GM10266 (cell line): ENCODE measurements at regions not wholly inside any gene's neighbourhood (a gene's known extent, or its start where the extent isn't known, plus 50 kb on each side); places are given as distances from the start of the nearest gene placed in this dataset.

Source experiments
- DNase-seq: peaks from one replicate; pipeline ENCODE4 v3.0.0; 2012; ENCODE audit errors: extremely low spot score
- CTCF ChIP-seq: IDR thresholded peaks from 2 replicates; pipeline ENCODE4 v1.5.1; 2012; ENCODE audit warnings: mild to moderate bottlenecking, low read depth; ENCODE audit not compliant: control insufficient read depth, insufficient read depth; ENCODE audit errors: missing control alignments

- no peak for TF ChIP-seq CTCF
Measured at GRCh38 chr22:48453751-48454485, 1373.8 kb downstream of the BRD1 start.

DNA sequence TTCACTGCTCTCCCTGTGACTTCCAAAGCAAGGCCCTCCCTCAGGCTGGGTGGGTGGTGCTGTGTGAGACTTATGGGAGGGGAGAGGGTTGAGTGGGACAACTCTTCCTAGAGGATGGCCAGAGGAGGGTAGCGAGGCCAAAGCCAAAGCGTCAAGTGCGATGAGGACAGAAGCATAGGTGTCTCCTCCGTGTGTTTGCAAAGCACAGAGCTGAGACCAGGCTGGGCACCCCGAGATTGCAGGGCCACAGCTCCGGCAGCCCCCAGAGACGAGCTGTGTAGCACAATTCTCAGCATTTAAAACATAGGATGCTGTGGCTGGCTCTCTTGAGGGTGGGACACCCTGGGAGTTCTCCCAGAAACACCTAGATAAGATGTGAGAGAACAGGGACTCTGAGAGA, 1374.5 kb downstream of the BRD1 start:
- no peak for DNase-seq
- no peak for TF ChIP-seq CTCF

More at GRCh38 chr22:48453751-48454485, 1373.8 kb downstream of the BRD1 start:
- DNase-seq: no peak

- no peak for TF ChIP-seq CTCF
- DNase-seq: no peak
Measured at GRCh38 chr22:48452766-48453165, 1374.9 kb downstream of the BRD1 start.

DNA sequence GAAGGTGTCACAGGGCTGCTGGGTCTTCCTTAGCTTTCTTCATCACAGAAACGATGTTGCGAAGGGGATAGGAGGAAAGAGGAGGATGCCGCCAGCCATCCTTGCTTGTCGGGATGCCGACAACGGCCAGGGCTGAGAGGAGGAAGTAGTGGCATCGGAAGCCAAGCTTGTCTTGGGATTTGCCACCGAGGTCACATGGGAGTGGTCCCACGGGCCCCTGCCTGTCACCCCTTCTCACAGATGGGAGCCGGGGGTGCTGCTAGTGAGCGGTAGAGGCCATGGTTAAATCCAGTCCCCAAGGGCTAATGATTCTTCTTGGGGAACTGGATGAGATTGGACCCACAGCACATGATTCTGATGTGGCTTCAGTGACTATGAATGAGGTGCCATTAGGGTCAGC, 1375.8 kb downstream of the BRD1 start:
- TF ChIP-seq CTCF: no peak
- DNase-seq: no peak

DNA sequence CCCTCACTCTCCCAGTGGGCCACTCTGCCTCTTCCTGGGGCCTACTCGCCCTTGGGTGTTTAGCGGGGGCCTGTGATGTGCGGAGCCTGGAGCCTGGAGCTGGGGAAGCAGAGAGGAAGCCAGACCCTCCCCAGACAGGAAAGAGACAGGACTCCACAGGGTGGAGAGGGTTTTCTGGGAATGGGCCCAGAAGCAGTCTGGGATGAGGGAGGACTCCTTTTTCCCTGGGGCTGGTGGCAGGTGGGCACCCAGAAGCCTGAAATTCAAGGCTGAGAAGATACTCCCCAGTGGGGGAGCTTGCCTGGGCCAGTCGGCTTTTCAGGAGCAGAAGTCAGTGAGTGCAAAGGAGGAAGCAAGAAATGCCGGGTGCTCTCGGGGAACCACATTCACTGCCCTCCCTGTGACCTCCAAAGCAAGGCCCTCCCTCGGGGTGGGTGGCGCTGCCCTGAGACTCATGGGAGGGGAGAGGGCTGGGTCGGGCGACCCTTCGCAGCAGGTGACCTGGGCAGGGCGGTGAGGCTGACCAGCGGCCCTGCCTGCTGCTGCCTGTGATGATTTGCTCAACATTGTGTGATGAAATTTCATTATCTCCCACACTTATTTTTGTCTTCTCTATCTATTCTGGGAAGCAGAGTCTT, 1377.4 kb downstream of the BRD1 start:
- DNase-seq: no peak
- no peak for TF ChIP-seq CTCF

DNA sequence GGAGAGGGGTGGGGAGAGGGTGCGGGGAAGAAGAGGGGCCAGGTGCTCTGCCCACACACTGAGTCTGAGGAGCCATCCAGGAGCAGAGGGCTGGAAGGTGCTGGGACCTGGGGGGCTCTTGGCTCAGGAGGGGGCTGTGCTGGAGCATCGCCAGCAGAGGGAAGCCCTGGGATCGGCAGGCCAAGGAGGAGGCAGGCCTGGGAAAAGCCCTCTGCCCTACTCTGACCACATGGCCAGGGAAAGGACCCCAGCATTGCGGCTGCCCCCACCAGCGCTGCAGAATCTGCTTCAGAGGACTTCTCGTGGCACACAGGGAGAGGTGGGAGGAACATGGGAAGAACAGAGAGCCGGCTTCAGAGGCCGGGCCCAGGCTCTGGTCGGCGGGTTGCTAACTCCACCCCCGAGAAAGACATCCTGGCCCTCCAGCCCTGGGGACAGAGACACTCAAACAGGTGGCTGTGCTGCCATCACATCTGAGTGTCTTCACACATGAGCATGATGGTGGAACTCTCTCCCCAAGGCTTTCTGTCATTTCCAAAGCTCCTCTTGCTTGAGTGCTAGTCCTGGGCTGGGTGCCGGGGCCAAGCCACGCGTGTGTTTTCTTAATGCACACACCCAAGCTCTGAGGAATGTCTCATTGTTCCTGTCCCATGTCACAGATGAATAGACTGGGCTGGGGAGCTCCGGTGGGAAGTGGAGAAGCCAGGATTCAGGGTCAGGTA, 1378.0 kb downstream of the BRD1 start:
- no peak for TF ChIP-seq CTCF
- DNase-seq: no peak

- no peak for TF ChIP-seq CTCF
- no peak for DNase-seq
Measured at GRCh38 chr22:48448821-48449220, 1378.9 kb downstream of the BRD1 start.
